T47D (cell line): ENCODE measurements at regions not wholly inside any gene's neighbourhood (a gene's known extent, or its start where the extent isn't known, plus 50 kb on each side); places are given as distances from the start of the nearest gene placed in this dataset.

Experiments used
- DNase-seq, 2 experiments: peaks; one replicate each; pipeline versions ENCODE4 v3.0.0 to v3.0.0-alpha.2; 2011 to 2012; ENCODE audit warnings: low read depth in 1 of 2, low spot score in 1 of 2
- JUND ChIP-seq: IDR thresholded peaks from 2 replicates; pipeline ENCODE4 v1.6.1; 2012; ENCODE audit warnings: low read depth
- in situ Hi-C: cut with HindIII; loops from 2 replicates; pipeline ENCODE4 v1.10.0; 2016; ENCODE audit warnings: low sequenced_read_pairs, low pct_unique_long_range_greater_than_20kb

- no peak for DNase-seq
- TF ChIP-seq JUND, result no peak
- in situ Hi-C loops, result no loop called here
Observed at GRCh38 chr13:40274103-40274502, 392.3 kb downstream of the FOXO1 start.

GRCh38 chr13:40275155-40275554, 391.3 kb downstream of the FOXO1 start:
- in situ Hi-C loops, result no loop called here
- TF ChIP-seq JUND, result no peak
- DNase-seq, result no peak

- TF ChIP-seq JUND, result no peak
- no peak for DNase-seq
- in situ Hi-C loops, result no loop called here
Observed at GRCh38 chr13:40275636-40276035, 390.8 kb downstream of the FOXO1 start.

- TF ChIP-seq JUND, result no peak
- DNase-seq, result peak in 1 of 2 experiments; percentile 56
- in situ Hi-C loops, result no loop called here
Observed at GRCh38 chr13:40283666-40284065, 382.8 kb downstream of the FOXO1 start.

- TF ChIP-seq JUND, result no peak
- in situ Hi-C loops, result no loop called here
- no peak for DNase-seq
Observed at GRCh38 chr13:40285634-40286033, 380.8 kb downstream of the FOXO1 start.

GRCh38 chr13:40287428-40287827, 379.0 kb downstream of the FOXO1 start:
- no peak for DNase-seq
- in situ Hi-C loops, result no loop called here
- TF ChIP-seq JUND, result no peak

- in situ Hi-C loops, result no loop called here
- no peak for TF ChIP-seq JUND
- DNase-seq, result no peak
Observed at GRCh38 chr13:40288259-40288658, 378.2 kb downstream of the FOXO1 start.

- TF ChIP-seq JUND, result no peak
- in situ Hi-C loops, result no loop called here
- no peak for DNase-seq
Observed at GRCh38 chr13:40290758-40291157, 375.7 kb downstream of the FOXO1 start.

- DNase-seq, result no peak
- TF ChIP-seq JUND, result no peak
- in situ Hi-C loops, result no loop called here
Observed at GRCh38 chr13:40292108-40292507, 374.3 kb downstream of the FOXO1 start.

GRCh38 chr13:40292536-40292935, 373.9 kb downstream of the FOXO1 start:
- in situ Hi-C loops, result no loop called here

GRCh38 chr13:40302351-40302750, 364.1 kb downstream of the FOXO1 start:
- DNase-seq, result no peak
- in situ Hi-C loops, result no loop called here
- no peak for TF ChIP-seq JUND

More at GRCh38 chr13:40292536-40292935, 373.9 kb downstream of the FOXO1 start:
- DNase-seq, result no peak
- TF ChIP-seq JUND, result no peak

GRCh38 chr13:40304391-40304790, 362.1 kb downstream of the FOXO1 start:
- in situ Hi-C loops, result no loop called here
- DNase-seq, result no peak
- TF ChIP-seq JUND, result no peak

- in situ Hi-C loops, result no loop called here
- no peak for TF ChIP-seq JUND
- no peak for DNase-seq
Observed at GRCh38 chr13:40306817-40307216, 359.6 kb downstream of the FOXO1 start.

GRCh38 chr13:40309881-40310280, 356.6 kb downstream of the FOXO1 start:
- DNase-seq, result no peak
- no peak for TF ChIP-seq JUND
- in situ Hi-C loops, result no loop called here

- no peak for DNase-seq
- in situ Hi-C loops, result no loop called here
- no peak for TF ChIP-seq JUND
Observed at GRCh38 chr13:40311356-40312101, 354.9 kb downstream of the FOXO1 start.
